ELR (cell line): ENCODE measurements at regions not wholly inside any gene's neighbourhood (a gene's known extent, or its start where the extent isn't known, plus 50 kb on each side); places are given as distances from the start of the nearest gene placed in this dataset.
"Not testable (repeated sequence)": the region's sequence is repeated elsewhere in the genome, so short reads cannot be mapped to it uniquely, and the experiment has no call there.

Experiments
- DNase-seq: peaks from one replicate; pipeline ENCODE4 v3.0.0-alpha.2; 2015; ENCODE audit warnings: low read depth

DNA sequence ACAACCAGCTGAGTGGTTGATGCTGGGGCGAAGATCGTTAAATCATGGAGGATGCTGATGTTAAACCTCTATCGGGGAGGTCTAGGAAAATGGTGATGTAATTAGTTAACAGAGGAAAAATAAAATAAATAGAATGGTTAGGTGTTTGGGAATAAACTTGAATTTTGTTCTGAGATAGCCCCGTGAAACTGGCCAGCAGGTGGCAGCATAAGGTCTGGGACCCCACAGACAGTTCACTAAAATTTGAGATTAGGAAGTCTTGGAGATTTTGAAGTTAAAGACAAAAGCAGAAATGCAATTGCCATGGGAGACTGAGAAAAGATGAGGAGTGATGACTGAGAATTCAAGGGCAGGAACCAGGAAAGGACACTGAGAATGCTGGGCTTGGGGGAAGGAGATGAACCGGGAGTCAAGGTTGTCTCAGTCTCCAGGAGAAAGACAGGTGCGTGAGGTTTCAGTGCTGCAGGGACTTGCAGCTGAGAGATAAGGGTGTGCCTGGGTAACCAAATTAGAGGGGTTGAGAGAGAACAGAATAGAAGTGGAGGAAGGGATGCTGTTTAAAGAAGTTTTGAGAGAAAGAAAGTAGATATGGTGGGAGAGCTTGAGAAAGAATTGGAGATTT, 248.0 kb downstream of the ZNF92 start:
- DNase-seq: peak; percentile 11

DNA sequence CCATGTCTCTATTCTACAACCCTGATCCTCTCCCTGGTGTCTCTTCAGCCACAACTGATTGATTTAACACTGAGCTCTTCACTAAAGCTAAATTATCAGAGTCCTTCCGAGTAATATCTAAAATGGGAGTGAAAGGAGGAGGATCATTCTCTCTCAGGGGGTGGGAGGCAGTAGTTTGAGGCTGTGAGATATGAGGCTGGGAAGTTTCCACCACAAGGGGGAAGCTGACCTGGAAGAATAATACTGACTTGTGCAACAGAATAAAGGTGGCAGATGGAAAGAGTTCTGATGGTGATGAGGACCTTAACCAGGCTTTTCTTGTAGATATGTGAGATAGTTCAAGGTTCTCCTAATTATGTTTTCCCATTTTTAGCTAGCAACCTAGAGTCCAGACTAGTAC, 241.6 kb upstream of the VKORC1L1 start:
- not testable (repeated sequence) for DNase-seq

DNA sequence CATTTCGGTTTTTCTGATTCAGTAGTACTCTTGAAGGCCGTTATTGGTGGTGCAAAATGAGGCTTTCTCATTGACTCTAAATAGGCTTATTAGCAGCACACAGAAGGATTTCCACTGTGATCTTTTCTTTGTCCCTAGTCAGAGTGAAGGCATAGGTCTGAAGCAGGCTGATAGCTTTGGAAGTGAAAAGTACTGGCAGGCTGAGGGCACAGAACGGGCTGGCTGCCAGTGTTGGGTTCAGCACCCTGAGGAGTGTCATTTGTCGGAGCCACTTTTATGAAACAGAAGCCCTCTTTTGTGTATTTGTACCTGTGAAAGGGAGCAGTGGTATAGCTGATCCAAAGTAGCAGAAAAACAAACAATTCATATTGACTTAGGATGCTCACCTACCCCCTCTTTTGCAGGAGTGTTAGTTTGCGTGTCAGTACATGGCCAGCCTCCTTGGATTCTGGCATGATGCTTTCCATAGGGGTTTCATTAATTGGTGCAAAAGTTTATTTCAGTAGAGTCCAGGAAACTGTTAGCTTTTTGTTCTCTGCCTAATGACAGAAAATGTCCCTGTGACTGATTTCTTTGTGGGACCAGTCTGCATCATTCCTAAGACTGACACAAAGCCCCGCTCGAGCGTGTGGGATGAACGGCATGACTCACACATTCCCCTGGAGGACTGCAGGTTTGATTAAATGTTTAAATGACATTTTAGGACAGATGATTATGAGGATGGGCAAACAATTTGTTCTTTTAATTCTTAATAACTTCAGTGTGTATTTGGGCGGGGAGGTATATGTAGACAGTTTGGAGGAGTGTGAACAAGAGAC, 239.1 kb upstream of the VKORC1L1 start:
- not testable (repeated sequence) for DNase-seq

GRCh38 chr7:65638918-65639317, 234.0 kb upstream of the VKORC1L1 start:
- DNase-seq: not testable (repeated sequence)

- DNase-seq: not testable (repeated sequence)
These were observed 233.2 kb upstream of the VKORC1L1 start for GRCh38 chr7:65639717-65640116.

GRCh38 chr7:65643498-65643897, 229.4 kb upstream of the VKORC1L1 start:
- DNase-seq: not testable (repeated sequence)

DNA sequence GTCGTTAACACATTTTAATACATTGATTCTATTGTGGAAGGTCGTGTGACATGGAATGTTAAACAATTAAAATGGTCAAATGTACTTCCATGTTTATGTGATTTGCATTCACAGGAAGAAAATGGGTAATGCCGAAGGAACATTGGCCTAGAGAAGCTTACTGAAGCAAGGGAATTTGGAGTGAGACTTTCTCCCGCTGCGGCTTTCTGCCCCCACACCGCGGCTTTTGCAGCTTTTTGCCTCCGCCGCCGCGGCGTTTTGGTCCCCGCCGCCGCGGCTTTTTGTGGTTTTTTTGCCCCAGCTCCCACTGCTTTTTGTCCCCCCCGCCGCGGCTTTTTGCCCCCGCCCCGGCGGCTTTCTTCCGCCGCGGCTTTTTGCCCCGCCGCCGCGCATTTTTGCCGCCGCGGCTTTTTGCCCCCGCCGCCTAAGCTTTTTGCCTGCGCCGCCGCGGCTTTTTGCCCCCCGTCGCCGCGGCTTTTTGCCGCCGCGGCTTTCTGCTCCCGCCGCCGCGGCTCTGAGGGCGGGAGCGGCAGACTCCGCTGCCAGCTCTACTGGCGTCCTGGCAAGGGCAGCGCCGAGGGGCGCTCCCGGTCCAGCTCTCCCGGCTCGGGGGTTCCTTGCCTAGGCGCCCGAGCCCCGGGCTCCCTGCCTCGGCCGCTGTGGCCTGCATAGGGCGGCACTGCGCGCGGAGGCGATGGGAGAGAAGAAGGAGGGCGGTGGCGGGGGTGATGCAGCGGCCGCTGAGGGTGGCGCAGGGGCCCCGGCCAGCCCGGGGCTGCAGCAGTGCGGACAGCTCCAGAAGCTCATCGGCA, 225.5 kb upstream of the VKORC1L1 start:
- not testable (repeated sequence) for DNase-seq

DNA sequence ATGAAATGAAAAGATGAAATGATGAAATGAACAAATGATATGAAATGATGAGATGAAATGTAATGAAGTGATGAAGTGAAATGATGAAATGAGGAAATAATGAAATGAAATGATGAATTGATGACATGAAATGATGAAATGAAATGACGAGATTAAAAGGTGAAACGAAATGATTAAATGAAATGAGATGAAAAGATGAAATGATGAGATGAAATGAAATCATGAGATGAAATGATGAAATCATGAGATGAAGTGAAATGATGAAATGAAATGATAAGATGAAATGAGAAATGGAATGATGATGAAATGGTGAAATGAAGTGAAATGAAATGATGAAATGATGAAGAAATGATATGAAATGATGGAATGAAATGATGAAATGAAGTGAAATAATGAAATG, 221.7 kb upstream of the VKORC1L1 start:
- not testable (repeated sequence) for DNase-seq

GRCh38 chr7:65651826-65652592, 220.9 kb upstream of the VKORC1L1 start:
- DNase-seq: not testable (repeated sequence)

- DNase-seq: not testable (repeated sequence)
These were observed 220.2 kb upstream of the VKORC1L1 start for GRCh38 chr7:65652669-65653068.

DNA sequence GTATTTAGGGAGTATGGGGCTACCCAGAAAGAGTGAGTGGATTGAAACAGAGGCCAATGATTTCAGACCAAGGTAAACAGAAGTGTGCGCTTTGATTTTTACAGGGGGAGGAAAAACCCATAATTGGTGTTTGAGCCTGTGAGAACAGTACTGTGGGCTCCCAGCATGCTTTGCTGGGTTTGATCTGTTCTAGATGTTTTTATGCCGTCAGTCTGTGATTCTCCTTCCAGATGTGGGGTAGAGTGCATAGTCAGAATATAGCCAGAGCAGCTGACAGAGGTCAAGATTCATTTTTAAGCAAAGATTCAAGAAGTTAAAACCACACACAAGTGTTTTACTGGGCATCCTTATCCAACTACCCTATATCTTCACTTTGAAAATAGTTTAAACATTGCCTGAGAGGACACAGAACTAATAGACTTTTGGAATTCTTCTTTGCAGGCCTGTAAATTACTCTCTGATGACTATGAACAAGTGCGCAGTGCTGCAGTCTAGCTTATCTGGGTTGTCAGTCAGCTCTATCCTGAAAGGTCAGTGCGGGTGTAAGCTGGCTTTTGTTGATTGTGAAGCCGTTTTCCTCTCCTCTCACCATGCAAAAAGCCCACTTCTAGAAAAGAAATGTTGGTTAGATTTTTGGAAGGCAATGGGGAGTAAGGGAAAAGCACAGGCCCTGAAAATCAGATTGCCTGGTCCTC, 216.2 kb upstream of the VKORC1L1 start:
- not testable (repeated sequence) for DNase-seq

DNA sequence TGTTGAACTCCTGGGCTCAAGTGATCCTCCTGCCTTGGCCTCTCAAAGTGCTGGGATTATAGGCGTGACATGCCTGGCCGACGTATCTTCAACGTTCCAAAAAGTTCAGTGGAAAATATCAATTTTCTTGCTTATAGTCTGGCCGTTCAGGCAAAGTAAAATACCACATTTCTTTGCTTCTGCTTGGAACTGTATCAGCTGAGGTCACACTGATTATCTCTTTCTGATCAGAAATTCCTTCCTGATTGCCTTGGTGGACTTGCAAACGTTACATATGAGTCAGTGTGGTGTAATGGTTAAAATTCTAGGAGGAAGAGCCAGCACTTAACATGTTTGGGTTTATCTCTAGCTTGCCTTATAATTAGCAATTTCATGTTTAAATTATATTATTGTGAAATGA, 189.5 kb upstream of the VKORC1L1 start:
- peak; percentile 45 for DNase-seq

DNA sequence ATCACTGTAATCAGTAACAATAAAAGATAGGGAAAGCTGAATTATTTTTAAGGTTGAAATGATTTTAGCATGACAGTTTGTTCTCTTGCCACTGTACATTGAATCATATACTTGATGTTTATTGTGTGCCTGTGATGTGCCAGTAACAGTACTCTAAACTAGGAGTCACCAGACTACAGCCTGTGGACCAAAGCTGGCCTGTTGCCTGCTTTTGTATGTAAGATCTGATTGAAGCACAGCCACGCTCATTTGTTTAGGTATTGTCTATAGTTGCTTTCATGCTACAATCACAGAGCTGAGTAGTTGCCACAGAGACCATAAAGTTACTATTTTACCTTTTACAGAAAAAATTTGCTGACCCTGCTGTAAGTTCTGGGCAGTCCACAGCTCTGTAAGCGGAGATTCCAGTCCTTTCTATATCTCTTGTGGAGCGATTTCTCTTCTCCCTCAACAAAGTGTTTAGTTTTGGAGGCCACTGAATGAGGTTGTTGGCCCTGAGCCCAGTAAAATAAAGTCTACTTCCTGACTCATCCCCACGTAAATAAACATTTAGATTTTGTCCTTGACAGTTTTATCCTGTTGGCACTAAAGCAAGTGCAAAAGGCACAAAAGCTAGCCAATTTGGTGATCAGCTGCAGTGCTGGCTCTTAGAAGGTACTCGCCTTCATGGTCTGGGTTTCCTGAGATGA, 173.7 kb upstream of the VKORC1L1 start:
- peak; percentile 30 for DNase-seq

GRCh38 chr7:65699715-65700356, 173.0 kb upstream of the VKORC1L1 start:
- DNase-seq: not testable (repeated sequence)

- not testable (repeated sequence) for DNase-seq
These were observed 153.6 kb upstream of the VKORC1L1 start for GRCh38 chr7:65719123-65719798.

- DNase-seq: peak; percentile 40
These were observed 150.5 kb upstream of the VKORC1L1 start for GRCh38 chr7:65722361-65722792.

DNA sequence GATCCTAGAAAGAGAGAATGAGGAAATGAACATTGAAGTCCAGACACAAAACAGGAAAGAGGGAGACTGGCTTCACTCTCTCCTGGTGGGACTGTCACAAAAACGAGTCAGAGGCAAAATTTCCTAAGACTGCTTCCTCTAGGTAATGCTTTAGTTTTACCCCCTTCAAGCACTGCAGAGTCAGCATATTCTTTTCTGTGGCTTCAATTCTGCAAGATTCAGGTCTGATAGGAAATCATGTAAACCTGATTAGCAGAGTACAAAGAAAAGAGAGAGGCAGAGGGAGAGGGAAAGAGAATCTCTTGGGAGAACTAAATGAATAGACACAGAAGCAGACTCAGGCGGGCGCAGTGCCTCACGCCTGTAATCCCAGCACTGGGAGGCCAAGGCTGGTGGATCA, 145.7 kb upstream of the VKORC1L1 start:
- not testable (repeated sequence) for DNase-seq

GRCh38 chr7:65731129-65731528, 141.7 kb upstream of the VKORC1L1 start:
- DNase-seq: no peak

GRCh38 chr7:65731562-65732035, 141.3 kb upstream of the VKORC1L1 start:
- no peak for DNase-seq
